GM12878 (cell line): ENCODE measurements at regions not wholly inside any gene's neighbourhood (a gene's known extent, or its start where the extent isn't known, plus 50 kb on each side); places are given as distances from the start of the nearest gene placed in this dataset.

ENCODE experiments used
- ATAC-seq: fragments of 200-7000 bp; cut with Tn5 transposase; 3 replicates; pipeline ENCODE4 v1.9.1; 2020; ENCODE audit warnings: mild to moderate bottlenecking, moderate library complexity
- BruUV-seq: library from RNA; stranded (reverse); fragments of 400-500 nt; replicated peaks from 2 replicates; lab custom pipeline; 2021; lab: Mats Ljungman, UMichigan
- CTCF ChIA-PET: fragments of 300-600 bp; sonication (Branson Sonifier 250); formaldehyde crosslinking; extraction: SDS; loops from one replicate; lab custom pipeline; 2021; ENCODE audit warnings: inconsistent platforms; lab: Yijun Ruan, JAX
- POLR2A ChIA-PET: fragments of 350-600 bp; formaldehyde crosslinking; extraction: SDS; loops from one replicate; lab custom pipeline; 2021; ENCODE audit warnings: inconsistent platforms; lab: Charles Lee
- RAD21 ChIA-PET: fragments of 300-600 bp; sonication (Branson Sonifier 250); formaldehyde crosslinking; loops from one replicate; lab custom pipeline; 2023; ENCODE audit warnings: antibody characterized with exemption; ENCODE audit not compliant: unreplicated experiment; lab: Charles Lee
- SMC1A ChIA-PET: fragments of 300-600 bp; sonication (Branson Sonifier 250); formaldehyde crosslinking; loops from one replicate; lab custom pipeline; 2023; ENCODE audit not compliant: unreplicated experiment, uncharacterized antibody; lab: Charles Lee
- DNase-seq: peaks from one replicate; pipeline ENCODE4 v3.0.0-alpha.2; 2011; ENCODE audit warnings: low read depth, low spot score
- FAIRE-seq: peaks from 3 replicates; lab custom pipeline; 2011; peaks lifted over from hg19 to GRCh38; lab: Jason Lieb, UNC
- H2AFZ ChIP-seq: 2 replicates; pipeline ENCODE4 v1.6.0; 2011; ENCODE audit warnings: low read depth, low read length, control low read depth; ENCODE audit not compliant: control insufficient read depth
- H3K27ac ChIP-seq: 2 replicates; pipeline ENCODE4 v1.5.1; 2011; ENCODE audit warnings: control low read depth; ENCODE audit not compliant: control insufficient read depth, insufficient read depth
- H3K27me3 ChIP-seq, 2 experiments: replicated peaks in 1 of 2; 2 replicates each; pipeline versions ENCODE4 v1.6.0 to v1.6.1; 2011; ENCODE audit warnings: low read length in 1 of 2; ENCODE audit not compliant: control insufficient read depth in 2 of 2, insufficient read depth in 2 of 2
- H3K36me3 ChIP-seq, 2 experiments: 2 replicates each; pipeline ENCODE4 v1.5.1; 2011; ENCODE audit warnings: low read length in 1 of 2; ENCODE audit not compliant: control insufficient read depth in 2 of 2, insufficient read depth in 2 of 2
- H3K4me1 ChIP-seq: 2 replicates; pipeline ENCODE4 v1.6.1; 2011; ENCODE audit warnings: mild to moderate bottlenecking, low read length, moderate library complexity, mixed read lengths; ENCODE audit not compliant: control insufficient read depth, insufficient read depth
- H3K4me2 ChIP-seq: 2 replicates; pipeline ENCODE4 v1.6.0; 2011; ENCODE audit warnings: control low read depth; ENCODE audit not compliant: control insufficient read depth, insufficient read depth
- H3K4me3 ChIP-seq: fragments of 200-600 bp; sonication (generic); 2 replicates; pipeline ENCODE4 v1.5.1; 2016
- H3K79me2 ChIP-seq: 2 replicates; pipeline ENCODE4 v1.6.0; 2011; ENCODE audit warnings: low read length; ENCODE audit not compliant: control insufficient read depth, insufficient read depth
- H3K9ac ChIP-seq: 2 replicates; pipeline ENCODE4 v1.8.0; 2011; ENCODE audit warnings: low read length, control low read depth, mixed read lengths; ENCODE audit not compliant: control insufficient read depth, insufficient read depth
- H3K9me3 ChIP-seq: replicated peaks from 3 replicates; pipeline ENCODE4 v1.5.1; 2011; ENCODE audit warnings: mild to moderate bottlenecking, low read length; ENCODE audit not compliant: control insufficient read depth, insufficient read depth
- H4K20me1 ChIP-seq: 2 replicates; pipeline ENCODE4 v1.6.0; 2011; ENCODE audit not compliant: control insufficient read depth, insufficient read depth
- BACH1 ChIP-seq: fragments of 450-650 bp; IDR thresholded peaks from 2 replicates; pipeline ENCODE4 v1.6.1; 2017; ENCODE audit warnings: mild to moderate bottlenecking, borderline replicate concordance
- BHLHE40 ChIP-seq, 2 experiments: fragments of 450-650 bp in 1 of 2; IDR thresholded peaks; 2 replicates each; pipeline ENCODE4 v1.6.1; 2011 to 2017; ENCODE audit warnings: low read depth in 2 of 2, borderline replicate concordance in 1 of 2, improper control_type of control experiment in 1 of 2, low read length in 1 of 2, mild to moderate bottlenecking in 1 of 2
- BRCA1 ChIP-seq: IDR thresholded peaks from 2 replicates; pipeline ENCODE4 v1.6.1; 2011; ENCODE audit warnings: low read depth, low read length, improper control_type of control experiment
- CREB1 ChIP-seq: IDR thresholded peaks from 2 replicates; pipeline ENCODE4 v1.6.1; 2012; ENCODE audit warnings: low read depth, mild to moderate bottlenecking, inconsistent platforms
- CREM ChIP-seq: IDR thresholded peaks from 2 replicates; pipeline ENCODE4 v1.6.1; 2014; ENCODE audit warnings: antibody characterized with exemption, low read depth
- FOXK2 ChIP-seq: fragments of 450-650 bp; IDR thresholded peaks from 2 replicates; pipeline ENCODE4 v1.6.1; 2017; ENCODE audit warnings: mild to moderate bottlenecking, moderate library complexity
- MEF2B ChIP-seq: fragments of 450-650 bp; IDR thresholded peaks from 2 replicates; pipeline ENCODE4 v1.6.1; 2018; ENCODE audit warnings: mild to moderate bottlenecking, moderate library complexity; ENCODE audit not compliant: partially characterized antibody, poor library complexity, severe bottlenecking
- MYC ChIP-seq: IDR thresholded peaks from 2 replicates; pipeline ENCODE4 v1.6.1; 2011; ENCODE audit warnings: mild to moderate bottlenecking, low read length, moderate library complexity, inconsistent platforms; ENCODE audit not compliant: insufficient read depth, insufficient replicate concordance, insufficient read length, severe bottlenecking
- NBN ChIP-seq: fragments of 450-650 bp; IDR thresholded peaks from 2 replicates; pipeline ENCODE4 v1.6.1; 2016
- SMAD1 ChIP-seq: fragments of 450-650 bp; IDR thresholded peaks from 2 replicates; pipeline ENCODE4 v1.6.1; 2018; ENCODE audit warnings: mild to moderate bottlenecking, low read depth; ENCODE audit not compliant: partially characterized antibody
- SMAD5 ChIP-seq: IDR thresholded peaks from 2 replicates; pipeline ENCODE4 v1.6.1; 2016; ENCODE audit warnings: antibody characterized with exemption, low read depth
- TBL1XR1 ChIP-seq: IDR thresholded peaks from 2 replicates; pipeline ENCODE4 v1.6.1; 2012; ENCODE audit warnings: low read depth, low read length, improper control_type of control experiment
- YY1 ChIP-seq: IDR thresholded peaks from 2 replicates; pipeline ENCODE4 v1.6.1; 2011; ENCODE audit warnings: low read depth, mild to moderate bottlenecking, low read length
- WGBS: methylation state at CpG from one replicate; pipeline ENCODE4 v1.1.6; 2016; ENCODE audit warnings: low lambda C conversion rate; ENCODE audit not compliant: insufficient replicate concordance, insufficient coverage; ENCODE audit errors: missing lambda C conversion rate; 5-methylcytosine and 5-hydroxymethylcytosine counted together
- in situ Hi-C: fragments of 300-500 bp; cut with MboI; formaldehyde crosslinking; loops from 9 replicates; pipeline ENCODE4 v1.14.3; 2018; ENCODE audit warnings: mixed read lengths
- intact Hi-C: fragments of 100-400 bp; cut with micrococcal nuclease; formaldehyde crosslinking; loops from one replicate; pipeline ENCODE4 v1.14.2; 2022; ENCODE audit not compliant: unreplicated experiment
- TF ChIP-seq, protein P1 (sequence below): IDR thresholded peaks from 2 replicates; pipeline ENCODE4 v1.6.1; 2012; ENCODE audit warnings: mild to moderate bottlenecking, low read depth, low read length

DNA sequence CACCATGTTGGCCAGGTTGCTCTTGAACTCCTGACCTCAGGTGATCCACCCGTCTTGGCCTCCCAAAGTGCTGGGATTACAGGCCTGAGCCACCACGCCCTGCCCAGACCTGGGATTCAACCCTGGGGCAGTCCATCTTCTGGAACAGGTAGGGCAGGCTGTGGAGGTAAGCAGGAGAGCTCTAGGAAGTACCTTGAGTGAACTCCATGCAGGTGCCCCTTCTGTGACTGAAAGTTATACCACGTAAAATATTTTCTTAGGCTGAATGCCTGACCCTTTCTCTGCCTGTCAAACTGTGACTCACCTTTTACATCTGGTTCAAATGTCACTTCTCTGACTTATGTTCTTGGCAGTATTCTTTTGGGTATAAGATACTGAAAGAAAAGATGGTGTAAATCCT, 86.7 kb upstream of the ELAC2 start:
- ChIA-PET RAD21 (no interaction called here), POLR2A (no interaction called here), CTCF (interaction anchor here (1.4 to 4.9 kb wide), 2 partner anchors 10 to 74 kb away, joined by 3 to 20 read pairs; no protein-coding TSS in a partner anchor), SMC1A (interaction anchor here (0.6 to 1.0 kb wide), 3 partner anchors 9 to 20 kb away, joined by 3 to 4 read pairs (median 3); no protein-coding TSS in a partner anchor)
- H3K4me1 ChIP-seq: no peaks in the 10 kb centered on the region
- no TSS peak for BruUV-seq
- FAIRE-seq: no peak
- no peaks in the 10 kb centered on the region for H3K27me3 ChIP-seq
- no peak for DNase-seq
- H3K4me3 ChIP-seq: no peak overlapping the region
- no peak for ATAC-seq
- intact Hi-C loops: no loop called here
- WGBS: 42% methylated on average over 3 of the region's 3 CpGs
- in situ Hi-C loops: no loop called here
- TF ChIP-seq BRCA1 (no peak), BHLHE40 (IDR thresholded peaks at IDR 0.05; ENCODE audit: borderline replicate concordance in 1 of 2, low read depth in 2 of 2, low read length in 1 of 2) (no peak), BACH1 (no peak), SMAD5 (no peak), CREB1 (no peak), CREM (no peak), SMAD1 (no peak), TBL1XR1 (no peak), MEF2B (no peak), MYC (no peak), FOXK2 (no peak), NBN (no peak), YY1 (no peak)
- TF ChIP-seq, protein P1, sequence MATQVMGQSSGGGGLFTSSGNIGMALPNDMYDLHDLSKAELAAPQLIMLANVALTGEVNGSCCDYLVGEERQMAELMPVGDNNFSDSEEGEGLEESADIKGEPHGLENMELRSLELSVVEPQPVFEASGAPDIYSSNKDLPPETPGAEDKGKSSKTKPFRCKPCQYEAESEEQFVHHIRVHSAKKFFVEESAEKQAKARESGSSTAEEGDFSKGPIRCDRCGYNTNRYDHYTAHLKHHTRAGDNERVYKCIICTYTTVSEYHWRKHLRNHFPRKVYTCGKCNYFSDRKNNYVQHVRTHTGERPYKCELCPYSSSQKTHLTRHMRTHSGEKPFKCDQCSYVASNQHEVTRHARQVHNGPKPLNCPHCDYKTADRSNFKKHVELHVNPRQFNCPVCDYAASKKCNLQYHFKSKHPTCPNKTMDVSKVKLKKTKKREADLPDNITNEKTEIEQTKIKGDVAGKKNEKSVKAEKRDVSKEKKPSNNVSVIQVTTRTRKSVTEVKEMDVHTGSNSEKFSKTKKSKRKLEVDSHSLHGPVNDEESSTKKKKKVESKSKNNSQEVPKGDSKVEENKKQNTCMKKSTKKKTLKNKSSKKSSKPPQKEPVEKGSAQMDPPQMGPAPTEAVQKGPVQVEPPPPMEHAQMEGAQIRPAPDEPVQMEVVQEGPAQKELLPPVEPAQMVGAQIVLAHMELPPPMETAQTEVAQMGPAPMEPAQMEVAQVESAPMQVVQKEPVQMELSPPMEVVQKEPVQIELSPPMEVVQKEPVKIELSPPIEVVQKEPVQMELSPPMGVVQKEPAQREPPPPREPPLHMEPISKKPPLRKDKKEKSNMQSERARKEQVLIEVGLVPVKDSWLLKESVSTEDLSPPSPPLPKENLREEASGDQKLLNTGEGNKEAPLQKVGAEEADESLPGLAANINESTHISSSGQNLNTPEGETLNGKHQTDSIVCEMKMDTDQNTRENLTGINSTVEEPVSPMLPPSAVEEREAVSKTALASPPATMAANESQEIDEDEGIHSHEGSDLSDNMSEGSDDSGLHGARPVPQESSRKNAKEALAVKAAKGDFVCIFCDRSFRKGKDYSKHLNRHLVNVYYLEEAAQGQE: no peak
- H3K27ac ChIP-seq: no peak overlapping the region
- H3K9ac ChIP-seq: no peak overlapping the region
- no peaks in the 10 kb centered on the region for H4K20me1 ChIP-seq
- H3K79me2 ChIP-seq: no peaks in the 10 kb centered on the region
- no peaks in the 10 kb centered on the region for H3K9me3 ChIP-seq
- H3K4me2 ChIP-seq: no peak overlapping the region
- H3K36me3 ChIP-seq: no peaks in the 10 kb centered on the region
- no peak overlapping the region for H2AFZ ChIP-seq
